ENCODE measurements at regions not wholly inside any gene's neighbourhood (a gene's known extent, or its start where the extent isn't known, plus 50 kb on each side); places are given as distances from the start of the nearest gene placed in this dataset.

DNA sequence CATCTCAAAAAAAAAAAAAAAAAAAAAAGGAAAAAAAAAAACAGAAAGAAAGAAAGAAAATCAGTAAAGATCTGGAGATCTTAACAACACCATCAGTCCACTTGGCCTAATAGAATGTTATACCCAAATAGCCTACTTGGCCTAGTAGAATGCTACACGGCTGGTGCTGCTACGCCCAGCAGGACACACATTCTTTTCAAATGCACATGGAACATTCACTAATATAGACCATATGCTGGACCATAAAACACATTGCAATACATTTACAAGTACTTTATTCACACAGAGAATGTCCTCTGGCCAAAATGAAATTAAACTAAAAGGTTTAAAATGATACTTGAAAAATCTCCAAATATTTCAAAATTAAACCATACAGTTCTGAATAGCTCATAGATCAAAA is 80.0 kb upstream of the TNFAIP3 start:
- no peak for DNase-seq (ENCODE audit: low spot score)
- TF ChIP-seq, protein P1, sequence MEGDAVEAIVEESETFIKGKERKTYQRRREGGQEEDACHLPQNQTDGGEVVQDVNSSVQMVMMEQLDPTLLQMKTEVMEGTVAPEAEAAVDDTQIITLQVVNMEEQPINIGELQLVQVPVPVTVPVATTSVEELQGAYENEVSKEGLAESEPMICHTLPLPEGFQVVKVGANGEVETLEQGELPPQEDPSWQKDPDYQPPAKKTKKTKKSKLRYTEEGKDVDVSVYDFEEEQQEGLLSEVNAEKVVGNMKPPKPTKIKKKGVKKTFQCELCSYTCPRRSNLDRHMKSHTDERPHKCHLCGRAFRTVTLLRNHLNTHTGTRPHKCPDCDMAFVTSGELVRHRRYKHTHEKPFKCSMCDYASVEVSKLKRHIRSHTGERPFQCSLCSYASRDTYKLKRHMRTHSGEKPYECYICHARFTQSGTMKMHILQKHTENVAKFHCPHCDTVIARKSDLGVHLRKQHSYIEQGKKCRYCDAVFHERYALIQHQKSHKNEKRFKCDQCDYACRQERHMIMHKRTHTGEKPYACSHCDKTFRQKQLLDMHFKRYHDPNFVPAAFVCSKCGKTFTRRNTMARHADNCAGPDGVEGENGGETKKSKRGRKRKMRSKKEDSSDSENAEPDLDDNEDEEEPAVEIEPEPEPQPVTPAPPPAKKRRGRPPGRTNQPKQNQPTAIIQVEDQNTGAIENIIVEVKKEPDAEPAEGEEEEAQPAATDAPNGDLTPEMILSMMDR (IDR thresholded peaks at IDR 0.05) = no peak
- Histone ChIP-seq H3K27ac (no peak overlapping the region), H3K4me3 (no peak overlapping the region)

DNA sequence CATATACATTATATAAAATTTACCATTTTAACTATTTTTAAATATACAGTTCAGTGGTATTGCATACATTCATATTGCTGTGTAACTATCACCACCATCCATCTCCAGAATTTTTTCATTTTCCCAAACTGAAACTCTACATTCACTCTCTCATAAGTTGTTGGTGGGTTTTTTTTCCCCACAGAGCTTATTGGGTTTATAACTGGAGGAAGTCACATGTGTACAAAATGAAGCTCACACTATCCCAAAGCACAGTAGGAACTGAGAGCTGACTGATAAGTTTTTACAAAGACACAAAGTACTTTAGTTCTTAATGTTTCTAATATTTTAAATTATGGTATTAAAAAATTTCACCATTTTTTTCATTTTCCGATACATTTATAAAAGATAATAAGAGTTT is 78.8 kb upstream of the TNFAIP3 start:
- Histone ChIP-seq H3K4me3 (no peak overlapping the region), H3K27ac (no peak overlapping the region)
- TF ChIP-seq, protein P1 (IDR thresholded peaks at IDR 0.05) = no peak
- no peak for DNase-seq (ENCODE audit: low spot score)

GRCh38 chr6:137791281-137792159 is 75.5 kb upstream of the TNFAIP3 start:
- DNase-seq (ENCODE audit: low spot score) = no peak
- H3K27ac ChIP-seq = no peak overlapping the region
- no peak overlapping the region for H3K4me3 ChIP-seq
- TF ChIP-seq, protein P1 (IDR thresholded peaks at IDR 0.05) = no peak

DNA sequence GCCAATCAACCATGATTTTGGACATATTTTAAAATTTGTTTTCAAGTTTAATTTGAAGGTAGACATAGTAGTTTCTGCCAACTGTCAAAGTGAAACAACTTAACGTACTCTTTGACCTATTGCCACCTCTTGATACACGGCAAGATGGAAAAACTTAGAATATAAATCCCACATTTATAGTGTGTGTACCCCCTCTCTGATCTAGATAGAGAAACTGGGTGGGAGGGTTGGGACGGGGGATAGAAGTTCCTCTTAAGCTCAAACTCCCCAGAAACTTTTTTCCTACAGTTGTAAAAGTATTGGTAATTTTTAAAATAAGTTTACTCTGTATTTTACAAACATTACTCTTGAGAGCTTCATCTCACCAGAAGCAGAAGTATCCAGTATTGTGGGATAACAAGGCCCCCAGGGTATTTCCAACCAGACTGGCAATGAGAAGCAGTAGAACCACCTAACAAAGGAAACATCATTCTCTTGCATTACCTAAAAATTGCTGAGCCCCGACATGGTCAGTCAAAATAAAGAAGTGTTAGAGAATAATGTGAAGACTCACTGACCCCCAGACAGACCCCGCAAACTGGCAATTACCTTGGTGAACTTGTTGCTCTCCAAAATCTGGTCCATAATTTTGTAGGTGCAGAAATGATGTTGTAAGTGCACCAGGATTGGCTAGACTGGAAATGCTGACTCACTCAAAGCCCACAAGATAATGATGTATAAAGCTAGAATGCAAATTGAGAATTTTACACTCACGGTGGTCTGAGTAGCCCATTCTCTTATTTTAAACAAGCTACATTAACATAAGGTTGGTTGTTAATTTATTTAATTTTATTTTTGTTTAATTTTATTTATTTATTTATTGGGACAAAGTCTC is 74.7 kb upstream of the TNFAIP3 start:
- Histone ChIP-seq H3K4me3 (no peak overlapping the region), H3K27ac (no peak overlapping the region)
- no peak for DNase-seq (ENCODE audit: low spot score)
- TF ChIP-seq, protein P1 (IDR thresholded peaks at IDR 0.05) = no peak

DNA sequence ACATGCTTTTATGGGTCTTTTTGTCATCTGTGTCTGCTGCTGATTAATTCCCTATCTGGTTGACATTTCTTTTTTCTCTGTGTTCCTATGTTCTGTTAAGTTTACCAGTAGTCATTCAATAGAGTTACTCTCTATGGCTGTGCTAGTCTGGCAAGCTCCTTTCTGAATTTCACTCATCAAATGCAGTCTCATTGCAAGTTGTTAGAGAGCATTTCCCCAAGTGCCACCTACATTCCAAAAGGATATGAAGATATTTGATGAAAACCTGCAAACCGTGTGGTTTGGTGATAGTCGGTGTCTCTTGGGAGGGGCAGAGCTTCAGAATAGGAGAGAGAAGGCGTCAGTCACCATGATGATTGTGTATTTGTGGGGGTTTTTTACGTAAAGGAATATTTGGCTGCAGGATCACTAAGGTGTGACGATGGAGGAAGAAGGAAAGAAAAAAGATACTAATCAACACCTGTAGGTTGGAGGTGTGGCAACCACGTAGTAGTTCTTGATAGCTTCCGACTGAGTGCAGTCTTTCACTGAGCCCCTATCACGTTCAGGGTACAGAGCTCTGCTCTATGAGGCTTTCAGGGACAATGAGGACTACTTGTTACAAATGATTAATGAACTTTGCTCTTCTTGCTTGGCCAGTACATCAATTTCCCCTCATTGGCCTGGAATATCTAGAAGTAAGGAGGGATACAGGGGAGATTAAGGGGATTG is 73.1 kb upstream of the TNFAIP3 start:
- TF ChIP-seq, protein P1 (IDR thresholded peaks at IDR 0.05) = no peak
- Histone ChIP-seq H3K4me3 (no peak overlapping the region), H3K27ac (no peak overlapping the region)
- DNase-seq (ENCODE audit: low spot score) = no peak

GRCh38 chr6:137794516-137795201 is 72.4 kb upstream of the TNFAIP3 start:
- no peak for DNase-seq (ENCODE audit: low spot score)
- Histone ChIP-seq H3K27ac (no peak overlapping the region), H3K4me3 (no peak overlapping the region)
- TF ChIP-seq, protein P1 (IDR thresholded peaks at IDR 0.05) = no peak
